SK-N-SH (cell line): ENCODE measurements at regions not wholly inside any gene's neighbourhood (a gene's known extent, or its start where the extent isn't known, plus 50 kb on each side); places are given as distances from the start of the nearest gene placed in this dataset.

ENCODE experiments used
- CTCF ChIP-seq: fragments of 200-600 bp; sonication (generic); IDR thresholded peaks from 2 replicates; pipeline ENCODE4 v1.6.1; 2017; ENCODE audit warnings: antibody characterized with exemption, mild to moderate bottlenecking, moderate library complexity
- EZH2phosphoT487 ChIP-seq: fragments of 200-600 bp; sonication (generic); IDR thresholded peaks from 2 replicates; pipeline ENCODE4 v1.6.1; 2017; ENCODE audit warnings: low read depth, mixed run types, mild to moderate bottlenecking, antibody characterized with exemption, moderate library complexity, borderline replicate concordance
- GABPA ChIP-seq: IDR thresholded peaks from 2 replicates; pipeline ENCODE4 v1.4.0; 2012; ENCODE audit warnings: low read depth, mild to moderate bottlenecking
- MAX ChIP-seq: IDR thresholded peaks from 2 replicates; pipeline ENCODE4 v1.4.0; 2012; ENCODE audit warnings: low read depth
- NFIC ChIP-seq: IDR thresholded peaks from 2 replicates; pipeline ENCODE4 v1.4.0; 2012; ENCODE audit warnings: borderline replicate concordance
- NRF1 ChIP-seq: IDR thresholded peaks from 2 replicates; pipeline ENCODE4 v1.6.1; 2012; ENCODE audit warnings: low read depth, mild to moderate bottlenecking, low read length
- POLR2AphosphoS5 ChIP-seq: IDR thresholded peaks from 2 replicates; pipeline ENCODE4 v1.6.1; 2012; ENCODE audit warnings: low read depth, low read length
- RCOR1 ChIP-seq: fragments of 150-350 bp; IDR thresholded peaks from 2 replicates; pipeline ENCODE4 v1.6.1; 2017; ENCODE audit warnings: antibody characterized with exemption, low read length
- RXRA ChIP-seq: IDR thresholded peaks from 2 replicates; pipeline ENCODE4 v1.4.0; 2012; ENCODE audit warnings: low read depth, mild to moderate bottlenecking, borderline replicate concordance
- TEAD4 ChIP-seq: IDR thresholded peaks from 2 replicates; pipeline ENCODE4 v1.4.0; 2012; ENCODE audit warnings: mild to moderate bottlenecking, borderline replicate concordance; ENCODE audit not compliant: insufficient read depth
- TF ChIP-seq, protein P1 (sequence below): IDR thresholded peaks from 2 replicates; pipeline ENCODE4 v1.4.0; 2012; ENCODE audit warnings: low read depth, borderline replicate concordance

DNA sequence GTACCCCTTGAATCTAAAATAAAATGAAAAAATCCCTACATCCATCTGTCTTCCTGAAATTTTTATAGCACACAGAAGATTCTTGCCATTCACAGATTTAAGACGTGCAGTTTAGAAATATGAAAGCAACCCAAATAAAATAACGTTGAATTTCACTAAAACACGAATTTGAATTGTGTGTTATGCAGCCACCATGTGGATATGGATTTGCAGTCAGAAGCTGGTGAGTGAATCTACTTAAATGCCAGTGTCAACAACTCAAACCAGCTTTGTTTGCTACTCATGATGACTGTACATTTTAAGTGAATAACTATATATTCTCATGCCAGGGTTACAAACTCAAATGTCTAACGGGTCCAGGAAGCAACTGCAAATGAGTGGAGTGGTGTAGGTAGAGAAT is 173.0 kb upstream of the HAND2 start:
- TF ChIP-seq CTCF, result no peak
- no peak for TF ChIP-seq NRF1
- TF ChIP-seq MAX, result no peak
- TF ChIP-seq POLR2AphosphoS5, result no peak
- TF ChIP-seq, protein P1, sequence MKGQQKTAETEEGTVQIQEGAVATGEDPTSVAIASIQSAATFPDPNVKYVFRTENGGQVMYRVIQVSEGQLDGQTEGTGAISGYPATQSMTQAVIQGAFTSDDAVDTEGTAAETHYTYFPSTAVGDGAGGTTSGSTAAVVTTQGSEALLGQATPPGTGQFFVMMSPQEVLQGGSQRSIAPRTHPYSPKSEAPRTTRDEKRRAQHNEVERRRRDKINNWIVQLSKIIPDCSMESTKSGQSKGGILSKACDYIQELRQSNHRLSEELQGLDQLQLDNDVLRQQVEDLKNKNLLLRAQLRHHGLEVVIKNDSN, result no peak
- no peak for TF ChIP-seq TEAD4
- no peak for TF ChIP-seq GABPA
- TF ChIP-seq EZH2phosphoT487, result no peak
- no peak for TF ChIP-seq RCOR1
- TF ChIP-seq NFIC, result no peak
- no peak for TF ChIP-seq RXRA
